SK-N-SH treated with all-trans-retinoic acid at 6 μM for 48 hours (cell line): ENCODE measurements at regions not wholly inside any gene's neighbourhood (a gene's known extent, or its start where the extent isn't known, plus 50 kb on each side); places are given as distances from the start of the nearest gene placed in this dataset.

Experiments
- CSRNP3 ChIP-seq: fragments of 250-450 bp; sonication (Bioruptor Pico); IDR thresholded peaks from 2 replicates; pipeline ENCODE4 v1.5.1; 2021; ENCODE audit warnings: mild to moderate bottlenecking, moderate library complexity
- ESRRG ChIP-seq: fragments of 250-450 bp; sonication (Bioruptor Pico); IDR thresholded peaks from 2 replicates; pipeline ENCODE4 v1.6.1; 2021; ENCODE audit warnings: mild to moderate bottlenecking
- ISL1 ChIP-seq: fragments of 250-450 bp; sonication (Bioruptor Pico); IDR thresholded peaks from 2 replicates; pipeline ENCODE4 v2.1.2; 2022; ENCODE audit warnings: mild to moderate bottlenecking, moderate library complexity
- PATZ1 ChIP-seq: fragments of 250-450 bp; sonication (Bioruptor Pico); IDR thresholded peaks from 2 replicates; pipeline ENCODE4 v1.8.0; 2020; ENCODE audit warnings: mild to moderate bottlenecking, moderate library complexity, borderline replicate concordance
- POU6F1 ChIP-seq: fragments of 250-450 bp; sonication (Bioruptor Pico); IDR thresholded peaks from 2 replicates; pipeline ENCODE4 v1.8.0; 2021; ENCODE audit warnings: low read depth, mild to moderate bottlenecking, moderate library complexity, borderline replicate concordance
- PPARA ChIP-seq: fragments of 250-450 bp; sonication (Bioruptor Pico); IDR thresholded peaks from 2 replicates; pipeline ENCODE4 v1.5.0; 2020; ENCODE audit warnings: mild to moderate bottlenecking, borderline replicate concordance
- RARB ChIP-seq: fragments of 250-450 bp; sonication (Bioruptor Pico); IDR thresholded peaks from 2 replicates; pipeline ENCODE4 v1.8.0; 2021; ENCODE audit warnings: mild to moderate bottlenecking, moderate library complexity
- TOX ChIP-seq: fragments of 250-450 bp; sonication (Bioruptor Pico); IDR thresholded peaks from 2 replicates; pipeline ENCODE4 v1.8.0; 2021; ENCODE audit warnings: mild to moderate bottlenecking, moderate library complexity, borderline replicate concordance
- TSHZ2 ChIP-seq: fragments of 250-450 bp; sonication (Bioruptor Pico); IDR thresholded peaks from 2 replicates; pipeline ENCODE4 v1.5.0; 2020; ENCODE audit warnings: mild to moderate bottlenecking, moderate library complexity
- ZC3H10 ChIP-seq: fragments of 250-450 bp; sonication (Bioruptor Pico); IDR thresholded peaks from 2 replicates; pipeline ENCODE4 v1.5.1; 2021; ENCODE audit warnings: mild to moderate bottlenecking, moderate library complexity
- ZFP3 ChIP-seq: fragments of 250-450 bp; sonication (Bioruptor Pico); IDR thresholded peaks from 2 replicates; pipeline ENCODE4 v1.5.0; 2020; ENCODE audit warnings: mild to moderate bottlenecking, moderate library complexity
- ZFP30 ChIP-seq: fragments of 450-650 bp; formaldehyde crosslinking; IDR thresholded peaks from 2 replicates; pipeline ENCODE4 v1.5.0; 2022; ENCODE audit warnings: mild to moderate bottlenecking, moderate library complexity
- ZNF8 ChIP-seq: fragments of 450-650 bp; formaldehyde crosslinking; IDR thresholded peaks from 2 replicates; pipeline ENCODE4 v1.5.0; 2020; ENCODE audit warnings: mild to moderate bottlenecking, moderate library complexity

- TF ChIP-seq POU6F1 (CRISPR knock-in tag) (no peak), ZNF8 (CRISPR knock-in tag) (no peak), ZFP3 (CRISPR knock-in tag) (no peak), ZC3H10 (no peak), ISL1 (CRISPR knock-in tag) (no peak), CSRNP3 (no peak), TSHZ2 (CRISPR knock-in tag) (no peak), PATZ1 (CRISPR knock-in tag) (no peak), RARB (CRISPR knock-in tag) (no peak), PPARA (CRISPR knock-in tag) (no peak), ESRRG (CRISPR knock-in tag) (no peak), ZFP30 (CRISPR knock-in tag) (no peak), TOX (CRISPR knock-in tag) (no peak)
Observed at GRCh38 chr5:6194261-6194875, 184.0 kb downstream of the MED10 start.
